ENCODE measurements at regions not wholly inside any gene's neighbourhood (a gene's known extent, or its start where the extent isn't known, plus 50 kb on each side); places are given as distances from the start of the nearest gene placed in this dataset.

DNA sequence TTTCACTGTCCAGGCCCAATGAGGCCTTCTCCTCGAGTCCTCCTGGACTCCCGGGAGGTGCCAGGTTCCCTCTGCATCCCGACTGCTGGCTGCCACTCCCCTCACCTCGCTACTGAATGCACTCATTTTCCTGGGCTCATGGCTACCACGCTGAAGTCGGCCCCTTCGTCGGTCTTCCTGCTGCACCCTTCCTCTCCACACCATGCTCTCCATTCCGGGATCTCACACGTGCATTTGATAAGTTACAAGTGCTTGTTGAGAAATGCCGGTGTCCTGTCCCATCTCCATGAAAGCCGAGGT lies 334.7 kb upstream of the MYT1L start:
- DNase-seq: no peak
- Histone ChIP-seq H3K36me3 (no peaks in the 10 kb centered on the region), H3K4me3 (ENCODE audit: low read depth, low read length) (no peak overlapping the region), H3K4me1 (no peaks in the 10 kb centered on the region), H3K9me3 (no peaks in the 10 kb centered on the region), H3K27me3 (no peaks in the 10 kb centered on the region)
- TF ChIP-seq, protein P1, sequence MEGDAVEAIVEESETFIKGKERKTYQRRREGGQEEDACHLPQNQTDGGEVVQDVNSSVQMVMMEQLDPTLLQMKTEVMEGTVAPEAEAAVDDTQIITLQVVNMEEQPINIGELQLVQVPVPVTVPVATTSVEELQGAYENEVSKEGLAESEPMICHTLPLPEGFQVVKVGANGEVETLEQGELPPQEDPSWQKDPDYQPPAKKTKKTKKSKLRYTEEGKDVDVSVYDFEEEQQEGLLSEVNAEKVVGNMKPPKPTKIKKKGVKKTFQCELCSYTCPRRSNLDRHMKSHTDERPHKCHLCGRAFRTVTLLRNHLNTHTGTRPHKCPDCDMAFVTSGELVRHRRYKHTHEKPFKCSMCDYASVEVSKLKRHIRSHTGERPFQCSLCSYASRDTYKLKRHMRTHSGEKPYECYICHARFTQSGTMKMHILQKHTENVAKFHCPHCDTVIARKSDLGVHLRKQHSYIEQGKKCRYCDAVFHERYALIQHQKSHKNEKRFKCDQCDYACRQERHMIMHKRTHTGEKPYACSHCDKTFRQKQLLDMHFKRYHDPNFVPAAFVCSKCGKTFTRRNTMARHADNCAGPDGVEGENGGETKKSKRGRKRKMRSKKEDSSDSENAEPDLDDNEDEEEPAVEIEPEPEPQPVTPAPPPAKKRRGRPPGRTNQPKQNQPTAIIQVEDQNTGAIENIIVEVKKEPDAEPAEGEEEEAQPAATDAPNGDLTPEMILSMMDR (IDR thresholded peaks at IDR 0.05; ENCODE audit: low read depth, low read length): no peak

DNA sequence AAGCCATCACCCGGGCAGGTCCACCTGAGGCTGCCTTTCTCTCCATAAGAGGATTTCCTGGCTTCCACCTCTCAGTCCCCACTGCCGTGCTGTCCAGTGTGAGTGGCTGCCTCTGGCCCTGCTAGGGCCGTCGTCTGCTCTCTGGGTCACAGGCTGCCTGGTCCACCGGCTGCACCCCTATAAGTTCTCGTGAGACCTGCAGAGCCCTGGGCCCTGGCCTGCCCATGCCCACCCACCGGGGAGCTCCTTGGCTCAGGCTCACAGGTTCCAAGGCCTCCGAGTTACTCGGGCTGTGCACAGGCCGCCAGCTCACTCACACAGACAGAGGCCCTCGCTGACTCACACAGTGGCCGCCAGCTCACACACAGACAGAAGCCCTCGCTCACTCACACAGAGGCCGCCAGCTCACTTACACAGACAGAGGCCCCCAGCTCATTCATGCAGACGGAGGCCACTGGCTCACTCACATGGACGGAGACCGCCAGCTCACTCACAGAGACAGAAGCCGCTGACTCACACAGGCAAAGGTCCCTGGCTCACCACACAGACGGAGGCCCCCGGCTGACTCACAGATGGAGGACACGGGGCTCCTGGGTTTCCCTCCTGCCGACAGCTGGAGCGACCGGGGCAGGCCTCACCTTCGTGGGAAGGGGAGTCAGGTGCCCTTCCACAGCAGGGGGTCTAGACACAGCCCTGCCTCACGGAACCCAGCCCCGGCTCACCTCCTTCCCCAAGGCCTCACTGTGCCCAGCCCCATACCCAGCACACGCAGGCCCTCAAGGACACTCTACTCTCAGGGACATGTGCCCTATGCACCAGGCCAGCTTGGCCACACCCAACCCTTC lies 334.1 kb upstream of the MYT1L start:
- H3K4me3 ChIP-seq (ENCODE audit: low read depth, low read length): no peak overlapping the region
- H3K4me1 ChIP-seq: no peaks in the 10 kb centered on the region
- H3K9me3 ChIP-seq: no peaks in the 10 kb centered on the region
- TF ChIP-seq, protein P1 (IDR thresholded peaks at IDR 0.05; ENCODE audit: low read depth, low read length): no peak
- DNase-seq: no peak
- no peaks in the 10 kb centered on the region for H3K27me3 ChIP-seq
- H3K36me3 ChIP-seq: no peaks in the 10 kb centered on the region

DNA sequence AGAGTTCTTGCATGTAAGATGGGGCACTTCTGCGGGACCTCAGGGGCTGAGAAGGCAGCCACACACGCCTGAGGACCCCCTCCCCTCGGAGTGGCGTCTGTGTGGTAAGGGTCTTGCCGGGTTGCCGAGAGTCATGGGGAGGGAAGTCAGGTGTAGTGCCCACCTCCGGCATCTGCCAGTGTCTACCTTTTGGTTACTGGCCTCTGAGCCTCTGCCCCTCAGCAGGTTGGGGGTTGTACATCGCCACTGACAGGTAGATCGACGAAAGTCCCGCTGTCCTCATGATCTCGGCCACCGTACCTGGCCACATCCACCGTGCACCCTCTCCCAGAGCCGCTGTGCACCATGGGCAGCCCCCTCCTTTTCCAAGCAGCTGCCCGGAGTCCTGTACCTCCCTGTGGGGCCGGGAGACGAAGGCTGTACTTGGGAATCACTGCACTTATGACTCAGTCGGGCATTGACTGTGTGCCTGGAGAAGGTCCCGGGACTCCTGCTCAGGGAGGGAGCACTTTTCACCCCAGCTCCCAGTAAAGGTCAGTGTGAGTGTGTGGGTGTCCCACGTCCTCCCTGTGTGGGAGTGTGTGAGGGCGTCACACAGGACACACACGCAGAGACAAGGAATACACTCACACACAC lies 332.4 kb upstream of the MYT1L start:
- DNase-seq: no peak
- Histone ChIP-seq H3K27me3 (no peaks in the 10 kb centered on the region), H3K36me3 (no peaks in the 10 kb centered on the region), H3K4me1 (no peaks in the 10 kb centered on the region), H3K9me3 (no peaks in the 10 kb centered on the region), H3K4me3 (ENCODE audit: low read depth, low read length) (no peak overlapping the region)
- TF ChIP-seq, protein P1 (IDR thresholded peaks at IDR 0.05; ENCODE audit: low read depth, low read length): no peak

DNA sequence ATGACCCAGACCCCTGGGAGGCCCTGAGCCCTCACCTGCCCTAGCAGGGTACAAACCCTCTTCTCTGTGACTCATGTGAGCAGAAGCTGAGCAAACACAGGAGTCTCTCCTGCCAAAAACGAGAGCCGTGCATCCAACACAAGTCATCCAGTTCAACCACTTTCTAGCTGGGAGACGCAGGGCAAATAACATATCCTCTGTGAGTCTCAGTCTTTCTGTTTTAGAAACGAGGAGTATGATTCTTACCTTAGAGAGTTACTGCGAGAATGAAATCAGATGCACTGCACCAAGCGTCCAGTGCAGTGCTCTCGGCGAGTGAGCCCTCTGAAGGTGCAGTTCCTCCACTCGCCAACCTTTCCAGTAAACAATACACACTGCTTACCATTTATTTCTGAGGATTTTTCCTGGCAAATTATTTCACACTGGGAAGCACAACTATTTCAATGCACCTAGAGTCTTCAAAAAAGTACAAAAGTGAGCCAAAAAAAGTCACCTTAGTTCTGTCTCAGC lies 331.8 kb upstream of the MYT1L start:
- Histone ChIP-seq H3K36me3 (no peaks in the 10 kb centered on the region), H3K4me1 (no peaks in the 10 kb centered on the region), H3K27me3 (no peaks in the 10 kb centered on the region), H3K4me3 (ENCODE audit: low read depth, low read length) (no peak overlapping the region), H3K9me3 (no peaks in the 10 kb centered on the region)
- TF ChIP-seq, protein P1 (IDR thresholded peaks at IDR 0.05; ENCODE audit: low read depth, low read length): no peak
- DNase-seq: no peak

GRCh38 chr2:2662037-2662846 lies 331.2 kb upstream of the MYT1L start:
- Histone ChIP-seq H3K27me3 (no peaks in the 10 kb centered on the region), H3K9me3 (no peaks in the 10 kb centered on the region), H3K4me1 (no peaks in the 10 kb centered on the region), H3K36me3 (no peaks in the 10 kb centered on the region), H3K4me3 (ENCODE audit: low read depth, low read length) (no peak overlapping the region)
- TF ChIP-seq, protein P1 (IDR thresholded peaks at IDR 0.05; ENCODE audit: low read depth, low read length): no peak
- no peak for DNase-seq

Measured in BE2C (cell line).